Lower leg skin (tissue), 4 donors: ENCODE measurements at regions not wholly inside any gene's neighbourhood (a gene's known extent, or its start where the extent isn't known, plus 50 kb on each side); places are given as distances from the start of the nearest gene placed in this dataset.

Source experiments
- DNase-seq, 2 donors: peaks; one replicate each; pipeline ENCODE4 v3.0.0-alpha.2; 2019; ENCODE audit warnings: low spot score in 2 of 2
- H3K4me3 ChIP-seq: fragments of 200-600 bp; sonication (generic); 2 replicates; pipeline ENCODE4 v1.5.1; 2017; ENCODE audit warnings: mild to moderate bottlenecking, low read depth; ENCODE audit not compliant: poor library complexity, severe bottlenecking
- POLR2A ChIP-seq, 2 donors: fragments of 450-650 bp; IDR thresholded peaks; one replicate each; pipeline ENCODE4 v1.6.1; 2016 to 2017; ENCODE audit warnings: antibody characterized with exemption in 2 of 2, mild to moderate bottlenecking in 1 of 2, moderate library complexity in 1 of 2
- WGBS, 2 donors: methylation state at CpG; one replicate each; pipeline ENCODE4 v1.1.5; 2018; 5-methylcytosine and 5-hydroxymethylcytosine counted together
- intact Hi-C: fragments of 100-400 bp; cut with DNase I; formaldehyde crosslinking; loops from one replicate; pipeline ENCODE4 v1.15.0; 2023; ENCODE audit warnings: low total_unique reads
- TF ChIP-seq, protein P1 (sequence below), 3 donors: fragments of 450-650 bp; IDR thresholded peaks; one replicate each; pipeline ENCODE4 v1.5.1; 2016; ENCODE audit warnings: antibody characterized with exemption in 3 of 3, mild to moderate bottlenecking in 3 of 3, moderate library complexity in 2 of 3

DNA sequence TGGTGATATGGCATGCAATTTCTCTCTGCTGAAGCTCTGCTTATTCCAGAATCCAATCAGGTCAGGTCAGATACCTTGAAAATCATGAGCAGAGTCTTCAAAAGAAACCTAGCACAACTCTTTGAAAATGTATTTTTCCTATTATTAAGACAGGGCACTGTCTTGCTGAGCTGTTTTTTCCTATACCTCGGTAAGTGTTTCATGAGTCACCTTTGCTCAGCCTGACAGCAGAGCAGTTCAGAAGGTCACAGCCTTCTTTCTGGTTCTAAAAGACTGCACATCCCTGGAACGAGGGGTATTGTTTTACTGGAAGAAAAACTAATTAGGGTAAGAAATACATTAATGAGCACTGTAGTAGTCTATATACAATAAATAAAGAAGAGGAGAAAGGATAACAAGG is 422.0 kb downstream of the SOX2 start:
- H3K4me3 ChIP-seq = no peak overlapping the region
- TF ChIP-seq, protein P1, sequence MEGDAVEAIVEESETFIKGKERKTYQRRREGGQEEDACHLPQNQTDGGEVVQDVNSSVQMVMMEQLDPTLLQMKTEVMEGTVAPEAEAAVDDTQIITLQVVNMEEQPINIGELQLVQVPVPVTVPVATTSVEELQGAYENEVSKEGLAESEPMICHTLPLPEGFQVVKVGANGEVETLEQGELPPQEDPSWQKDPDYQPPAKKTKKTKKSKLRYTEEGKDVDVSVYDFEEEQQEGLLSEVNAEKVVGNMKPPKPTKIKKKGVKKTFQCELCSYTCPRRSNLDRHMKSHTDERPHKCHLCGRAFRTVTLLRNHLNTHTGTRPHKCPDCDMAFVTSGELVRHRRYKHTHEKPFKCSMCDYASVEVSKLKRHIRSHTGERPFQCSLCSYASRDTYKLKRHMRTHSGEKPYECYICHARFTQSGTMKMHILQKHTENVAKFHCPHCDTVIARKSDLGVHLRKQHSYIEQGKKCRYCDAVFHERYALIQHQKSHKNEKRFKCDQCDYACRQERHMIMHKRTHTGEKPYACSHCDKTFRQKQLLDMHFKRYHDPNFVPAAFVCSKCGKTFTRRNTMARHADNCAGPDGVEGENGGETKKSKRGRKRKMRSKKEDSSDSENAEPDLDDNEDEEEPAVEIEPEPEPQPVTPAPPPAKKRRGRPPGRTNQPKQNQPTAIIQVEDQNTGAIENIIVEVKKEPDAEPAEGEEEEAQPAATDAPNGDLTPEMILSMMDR (IDR thresholded peaks at IDR 0.05) = no peak
- TF ChIP-seq POLR2A (IDR thresholded peaks at IDR 0.05) = no peak
- 61 to 73% methylated on average over 2 of the region's 2 CpGs for WGBS, 2 donors
- DNase-seq = no peak
- intact Hi-C loops = no loop called here

DNA sequence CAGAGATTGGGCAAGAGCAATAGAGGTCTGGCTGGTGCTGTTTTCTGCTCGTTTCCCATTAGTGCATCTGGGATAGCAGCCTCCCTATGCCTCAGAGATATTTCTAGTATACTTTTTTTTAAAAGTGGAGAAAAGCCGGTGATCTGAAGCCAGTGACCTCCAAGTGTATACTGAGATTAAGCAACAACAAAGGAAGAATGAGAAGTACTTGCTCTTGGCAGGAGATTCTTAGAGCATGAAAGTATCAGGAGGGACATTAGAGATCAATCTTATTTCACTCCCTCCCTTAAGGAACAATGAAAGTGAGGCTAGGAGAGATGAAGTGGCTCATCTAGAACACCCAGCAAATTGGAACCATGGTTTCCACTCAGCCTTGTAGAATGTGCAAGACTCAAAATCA is 423.3 kb downstream of the SOX2 start:
- DNase-seq = no peak
- no peak overlapping the region for H3K4me3 ChIP-seq
- intact Hi-C loops = no loop called here
- WGBS, 2 donors = 71 to 77% methylated on average over 2 of the region's 2 CpGs
- TF ChIP-seq POLR2A (IDR thresholded peaks at IDR 0.05) = no peak
- TF ChIP-seq, protein P1 (IDR thresholded peaks at IDR 0.05) = no peak

DNA sequence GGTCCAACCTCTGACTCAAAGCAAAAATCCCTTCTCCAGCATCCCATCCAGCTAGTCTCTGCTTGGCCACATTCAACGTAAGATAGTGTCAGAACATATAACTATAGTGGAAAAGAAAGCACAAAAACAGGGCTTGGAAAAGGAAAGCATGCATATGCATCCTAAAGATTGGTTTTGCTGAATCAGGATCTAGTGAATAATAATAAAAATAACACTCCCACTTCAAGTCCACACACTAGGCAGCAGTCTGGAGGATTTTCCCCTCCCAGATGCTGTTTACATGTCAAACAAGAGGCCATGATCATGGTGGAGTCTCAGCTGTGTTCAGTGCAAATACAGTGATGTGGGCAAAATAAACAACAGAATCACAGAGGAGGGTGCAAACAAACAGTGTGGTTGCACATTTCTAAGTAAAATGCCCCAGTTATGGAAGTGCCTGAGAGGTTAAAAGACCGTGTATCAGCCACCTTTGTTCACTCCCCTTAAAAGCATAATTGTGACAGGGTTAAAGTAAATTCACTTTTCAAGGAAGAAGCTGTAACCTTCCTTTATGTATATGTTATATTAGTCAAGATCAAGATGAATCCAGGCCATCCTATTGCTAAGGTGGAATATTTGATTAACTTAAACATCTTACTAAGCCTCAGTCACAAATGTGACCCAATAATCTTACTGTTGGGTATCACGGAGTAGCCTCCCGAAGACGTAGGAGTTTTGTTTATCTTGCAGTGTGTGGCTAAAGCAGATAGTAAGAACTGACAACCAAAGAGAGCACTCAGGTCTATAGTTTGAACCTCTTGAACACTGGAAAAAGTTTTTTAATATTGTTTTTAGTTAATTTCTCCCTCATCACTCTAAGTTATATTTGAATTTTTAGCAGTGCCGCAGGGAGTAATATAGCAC is 424.5 kb downstream of the SOX2 start:
- DNase-seq = no peak
- H3K4me3 ChIP-seq = no peak overlapping the region
- intact Hi-C loops = no loop called here
- WGBS, 2 donors = 77% methylated on average over 6 of the region's 6 CpGs
- TF ChIP-seq POLR2A (IDR thresholded peaks at IDR 0.05) = no peak
- TF ChIP-seq, protein P1 (IDR thresholded peaks at IDR 0.05) = no peak

DNA sequence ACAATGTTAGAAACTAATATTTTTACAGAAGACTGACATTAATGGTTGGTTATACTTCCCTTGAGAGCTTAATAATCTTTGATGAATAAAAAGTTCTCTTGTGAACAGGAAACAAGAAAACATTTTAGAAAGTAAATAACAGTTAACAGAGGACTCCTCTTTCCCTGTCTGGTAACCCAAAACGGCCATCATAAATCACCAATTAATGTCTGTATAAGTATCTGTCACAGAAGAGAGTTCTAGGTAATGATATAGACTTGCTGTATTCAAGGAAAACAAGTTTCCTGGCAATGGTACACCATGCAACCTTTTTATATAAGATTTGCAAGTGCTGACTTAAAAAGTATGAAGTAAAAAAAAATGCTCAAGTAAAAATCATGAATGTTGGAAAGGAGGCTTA is 426.7 kb downstream of the SOX2 start:
- TF ChIP-seq, protein P1 (IDR thresholded peaks at IDR 0.05) = no peak
- no peak for TF ChIP-seq POLR2A (IDR thresholded peaks at IDR 0.05)
- no peak overlapping the region for H3K4me3 ChIP-seq
- DNase-seq = no peak
- WGBS, 2 donors = 25 to 42% methylated on average over 1 of the region's 1 CpG
- intact Hi-C loops = no loop called here

DNA sequence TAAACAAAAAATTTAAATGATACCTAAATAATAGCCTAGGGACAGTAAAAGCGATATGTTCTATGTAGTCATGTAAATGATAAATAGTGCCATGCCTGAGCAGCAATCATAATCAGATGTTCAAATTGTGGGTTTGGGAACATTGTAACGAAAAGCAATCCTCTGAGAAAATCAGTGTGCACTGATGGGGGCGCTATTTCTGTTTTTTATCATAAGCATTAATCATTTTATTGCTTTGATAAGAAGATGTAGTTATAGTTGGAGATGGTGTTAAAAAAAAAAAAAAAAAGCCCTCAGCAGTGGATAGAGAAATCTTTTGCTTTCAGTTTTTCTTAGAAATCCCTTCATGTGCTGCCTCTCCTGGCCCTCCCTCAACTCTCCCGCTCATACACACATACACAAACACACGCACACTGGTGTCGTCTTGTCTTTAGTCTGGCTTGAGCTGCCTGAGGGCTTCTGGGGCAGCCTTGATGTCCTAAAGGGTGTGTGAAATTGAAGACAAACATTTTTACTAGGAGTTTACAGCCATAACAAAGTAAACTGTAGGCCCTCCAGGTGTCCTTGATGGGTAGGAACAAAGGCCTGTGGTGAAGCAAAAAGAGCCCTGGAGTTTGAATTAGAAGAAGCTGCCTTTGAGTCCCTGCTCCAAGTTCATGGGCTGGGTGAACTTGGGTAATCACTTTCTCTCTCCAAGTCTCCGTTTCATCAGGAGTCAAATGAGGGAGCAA is 428.1 kb downstream of the SOX2 start:
- DNase-seq = no peak
- intact Hi-C loops = no loop called here
- 66% methylated on average over 7 of the region's 7 CpGs for WGBS, 2 donors
- H3K4me3 ChIP-seq = no peak overlapping the region
- TF ChIP-seq POLR2A (IDR thresholded peaks at IDR 0.05) = no peak
- TF ChIP-seq, protein P1 (IDR thresholded peaks at IDR 0.05) = no peak
